ENCODE measurements at regions not wholly inside any gene's neighbourhood (a gene's known extent, or its start where the extent isn't known, plus 50 kb on each side); places are given as distances from the start of the nearest gene placed in this dataset.

GRCh38 chr17:63381101-63381729 is 64.9 kb downstream of the CYB561 start:
- Histone ChIP-seq H3K27ac (ENCODE audit: low read depth) (no peak overlapping the region), H3K4me1 (ENCODE audit: insufficient read depth) (no peaks in the 10 kb centered on the region), H3K79me2 (replicated peaks; ENCODE audit: insufficient read depth) (no peaks in the 10 kb centered on the region), H3K9me2 (ENCODE audit: insufficient read depth) (peaks cover 9% of the 10 kb centered on the region; the same call in 1 of the 2 replicates), H3K4me2 (no peak overlapping the region), H3K27me3 (ENCODE audit: insufficient read depth) (no peaks in the 10 kb centered on the region), H3F3A (replicated peaks; ENCODE audit: low read depth) (no peaks in the 10 kb centered on the region), H4K20me1 (replicated peaks; ENCODE audit: insufficient read depth) (no peaks in the 10 kb centered on the region), H2AFZ (no peak overlapping the region), H3K4me3 (no peak overlapping the region), H3K36me3 (ENCODE audit: insufficient read depth) (no peaks in the 10 kb centered on the region)
- no peaks in the 10 kb centered on the region for H3K4me1 Mint-ChIP-seq
- H3K27me3 Mint-ChIP-seq (ENCODE audit: insufficient read depth, low read depth, poor library complexity) = no peaks in the 10 kb centered on the region
- H3K4me3 Mint-ChIP-seq = no peak overlapping the region
- DNase-seq (ENCODE audit: low spot score) (no peak), ATAC-seq (no peak)
- peaks cover 14% of the 10 kb centered on the region for H3K9me3 Mint-ChIP-seq
- H3K36me3 Mint-ChIP-seq (ENCODE audit: low read depth) = peaks cover 12% of the 10 kb centered on the region
- H3K27ac Mint-ChIP-seq = no peak overlapping the region
- no peak for TF ChIP-seq ZNF331 (CRISPR knock-in tag; IDR thresholded peaks at IDR 0.05; ENCODE audit: low read depth)
- TF ChIP-seq, protein P1, sequence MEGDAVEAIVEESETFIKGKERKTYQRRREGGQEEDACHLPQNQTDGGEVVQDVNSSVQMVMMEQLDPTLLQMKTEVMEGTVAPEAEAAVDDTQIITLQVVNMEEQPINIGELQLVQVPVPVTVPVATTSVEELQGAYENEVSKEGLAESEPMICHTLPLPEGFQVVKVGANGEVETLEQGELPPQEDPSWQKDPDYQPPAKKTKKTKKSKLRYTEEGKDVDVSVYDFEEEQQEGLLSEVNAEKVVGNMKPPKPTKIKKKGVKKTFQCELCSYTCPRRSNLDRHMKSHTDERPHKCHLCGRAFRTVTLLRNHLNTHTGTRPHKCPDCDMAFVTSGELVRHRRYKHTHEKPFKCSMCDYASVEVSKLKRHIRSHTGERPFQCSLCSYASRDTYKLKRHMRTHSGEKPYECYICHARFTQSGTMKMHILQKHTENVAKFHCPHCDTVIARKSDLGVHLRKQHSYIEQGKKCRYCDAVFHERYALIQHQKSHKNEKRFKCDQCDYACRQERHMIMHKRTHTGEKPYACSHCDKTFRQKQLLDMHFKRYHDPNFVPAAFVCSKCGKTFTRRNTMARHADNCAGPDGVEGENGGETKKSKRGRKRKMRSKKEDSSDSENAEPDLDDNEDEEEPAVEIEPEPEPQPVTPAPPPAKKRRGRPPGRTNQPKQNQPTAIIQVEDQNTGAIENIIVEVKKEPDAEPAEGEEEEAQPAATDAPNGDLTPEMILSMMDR (conservative IDR thresholded peaks at IDR 0.05; ENCODE audit: low read depth in 2 of 2) = no peak
- no peak for TF ChIP-seq ETS1 (IDR thresholded peaks at IDR 0.05)
- no peak for TF ChIP-seq CREB1 (CRISPR knock-in tag; IDR thresholded peaks at IDR 0.05; ENCODE audit: low read depth)
- TF ChIP-seq NANOG (IDR thresholded peaks at IDR 0.05; ENCODE audit: borderline replicate concordance) = no peak
- no peak for TF ChIP-seq ZNF114 (CRISPR knock-in tag; IDR thresholded peaks at IDR 0.05)
- no peak for TF ChIP-seq POLR2AphosphoS5 (IDR thresholded peaks at IDR 0.05; ENCODE audit: low read depth)

GRCh38 chr17:63382136-63382535 is 64.0 kb downstream of the CYB561 start:
- ATAC-seq (no peak), DNase-seq (ENCODE audit: low spot score) (no peak)
- H2AFZ ChIP-seq = no peak overlapping the region
- Mint-ChIP-seq H3K36me3 (ENCODE audit: low read depth) (peaks cover 8% of the 10 kb centered on the region), H3K4me1 (no peaks in the 10 kb centered on the region), H3K4me3 (no peak overlapping the region), H3K9me3 (peaks cover 8% of the 10 kb centered on the region), H3K27ac (no peak overlapping the region), H3K27me3 (ENCODE audit: insufficient read depth, low read depth, poor library complexity) (no peaks in the 10 kb centered on the region)
- H3K27me3 ChIP-seq (ENCODE audit: insufficient read depth) = no peaks in the 10 kb centered on the region
- H3K79me2 ChIP-seq (replicated peaks; ENCODE audit: insufficient read depth) = no peaks in the 10 kb centered on the region
- H4K20me1 ChIP-seq (replicated peaks; ENCODE audit: insufficient read depth) = no peaks in the 10 kb centered on the region
- peaks cover 9% of the 10 kb centered on the region; the same call in 1 of the 2 replicates for H3K9me2 ChIP-seq (ENCODE audit: insufficient read depth)
- H3F3A ChIP-seq (replicated peaks; ENCODE audit: low read depth) = no peaks in the 10 kb centered on the region
- no peaks in the 10 kb centered on the region for H3K4me1 ChIP-seq (ENCODE audit: insufficient read depth)
- H3K27ac ChIP-seq (ENCODE audit: low read depth) = no peak overlapping the region
- H3K4me2 ChIP-seq = no peak overlapping the region
- no peaks in the 10 kb centered on the region for H3K36me3 ChIP-seq (ENCODE audit: insufficient read depth)
- no peak overlapping the region for H3K4me3 ChIP-seq
- TF ChIP-seq JUNB (IDR thresholded peaks at IDR 0.05; ENCODE audit: unreplicated experiment) = no peak
- no peak for TF ChIP-seq STAT1 (IDR thresholded peaks at IDR 0.05; ENCODE audit: unreplicated experiment)
- no peak for TF ChIP-seq ETS1 (IDR thresholded peaks at IDR 0.05)
- TF ChIP-seq, protein P2, sequence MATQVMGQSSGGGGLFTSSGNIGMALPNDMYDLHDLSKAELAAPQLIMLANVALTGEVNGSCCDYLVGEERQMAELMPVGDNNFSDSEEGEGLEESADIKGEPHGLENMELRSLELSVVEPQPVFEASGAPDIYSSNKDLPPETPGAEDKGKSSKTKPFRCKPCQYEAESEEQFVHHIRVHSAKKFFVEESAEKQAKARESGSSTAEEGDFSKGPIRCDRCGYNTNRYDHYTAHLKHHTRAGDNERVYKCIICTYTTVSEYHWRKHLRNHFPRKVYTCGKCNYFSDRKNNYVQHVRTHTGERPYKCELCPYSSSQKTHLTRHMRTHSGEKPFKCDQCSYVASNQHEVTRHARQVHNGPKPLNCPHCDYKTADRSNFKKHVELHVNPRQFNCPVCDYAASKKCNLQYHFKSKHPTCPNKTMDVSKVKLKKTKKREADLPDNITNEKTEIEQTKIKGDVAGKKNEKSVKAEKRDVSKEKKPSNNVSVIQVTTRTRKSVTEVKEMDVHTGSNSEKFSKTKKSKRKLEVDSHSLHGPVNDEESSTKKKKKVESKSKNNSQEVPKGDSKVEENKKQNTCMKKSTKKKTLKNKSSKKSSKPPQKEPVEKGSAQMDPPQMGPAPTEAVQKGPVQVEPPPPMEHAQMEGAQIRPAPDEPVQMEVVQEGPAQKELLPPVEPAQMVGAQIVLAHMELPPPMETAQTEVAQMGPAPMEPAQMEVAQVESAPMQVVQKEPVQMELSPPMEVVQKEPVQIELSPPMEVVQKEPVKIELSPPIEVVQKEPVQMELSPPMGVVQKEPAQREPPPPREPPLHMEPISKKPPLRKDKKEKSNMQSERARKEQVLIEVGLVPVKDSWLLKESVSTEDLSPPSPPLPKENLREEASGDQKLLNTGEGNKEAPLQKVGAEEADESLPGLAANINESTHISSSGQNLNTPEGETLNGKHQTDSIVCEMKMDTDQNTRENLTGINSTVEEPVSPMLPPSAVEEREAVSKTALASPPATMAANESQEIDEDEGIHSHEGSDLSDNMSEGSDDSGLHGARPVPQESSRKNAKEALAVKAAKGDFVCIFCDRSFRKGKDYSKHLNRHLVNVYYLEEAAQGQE (IDR thresholded peaks at IDR 0.05; ENCODE audit: unreplicated experiment) = no peak
- TF ChIP-seq, protein P1 (conservative IDR thresholded peaks at IDR 0.05; ENCODE audit: low read depth in 2 of 2) = no peak
